GM19452 (cell line): ENCODE measurements at regions not wholly inside any gene's neighbourhood (a gene's known extent, or its start where the extent isn't known, plus 50 kb on each side); places are given as distances from the start of the nearest gene placed in this dataset.
A peak's percentile ranks its signal among the peaks of the same experiment; 100 is the strongest.

Experiments used
- ATAC-seq: cut with Tn5 transposase; IDR thresholded peaks from one replicate; pipeline ENCODE4 v1.9.1; 2021; ENCODE audit not compliant: unreplicated experiment

- ATAC-seq = no peak
Observed at GRCh38 chr12:77630790-77631445, 199.8 kb upstream of the NAV3 start.

DNA sequence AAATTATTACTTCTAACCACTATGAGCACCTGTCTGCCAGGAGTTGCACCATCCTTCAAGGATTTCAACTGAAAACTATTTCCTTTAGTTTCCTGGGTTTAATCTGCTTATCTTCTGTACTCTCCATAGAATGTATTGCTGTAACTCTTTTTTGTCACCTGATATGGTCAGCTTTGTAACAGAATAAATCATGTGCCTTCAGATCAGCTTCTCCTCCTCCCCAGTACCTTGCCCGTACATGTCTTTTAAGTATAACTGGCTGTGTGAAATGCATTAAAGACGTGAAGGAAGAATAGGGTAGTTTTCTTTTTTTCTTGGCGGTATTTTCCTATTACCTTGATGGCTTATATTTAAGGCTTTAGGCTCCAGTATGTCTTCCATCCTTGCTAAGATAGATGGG is 200.3 kb upstream of the NAV3 start:
- ATAC-seq = no peak

- no peak for ATAC-seq
Observed at GRCh38 chr12:77629141-77629540, 201.6 kb upstream of the NAV3 start.

- ATAC-seq = no peak
Observed at GRCh38 chr12:77625441-77625840, 205.3 kb upstream of the NAV3 start.

- ATAC-seq = no peak
Observed at GRCh38 chr12:77619425-77619824, 211.3 kb upstream of the NAV3 start.

- ATAC-seq = no peak
Observed at GRCh38 chr12:77617818-77618217, 212.9 kb upstream of the NAV3 start.

DNA sequence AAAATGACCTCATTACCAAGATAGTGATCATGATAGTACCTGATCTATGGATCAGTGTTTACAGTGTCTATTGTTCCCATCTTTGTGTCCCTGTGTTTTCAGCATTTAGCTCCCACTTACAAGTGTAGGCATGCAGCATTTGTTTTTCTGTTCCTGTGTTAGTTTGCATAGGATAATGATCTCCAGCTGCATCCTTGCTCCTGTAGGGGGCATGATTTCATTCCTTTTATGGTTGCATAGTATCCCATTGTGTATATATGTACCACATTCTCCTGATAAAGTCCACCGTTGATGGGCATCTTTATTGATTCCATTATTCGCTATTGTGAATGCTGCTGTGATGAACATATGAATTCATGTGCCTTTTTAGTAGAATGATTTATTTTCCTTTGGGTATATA is 215.4 kb upstream of the NAV3 start:
- ATAC-seq = no peak

- no peak for ATAC-seq
Observed at GRCh38 chr12:77613411-77613810, 217.3 kb upstream of the NAV3 start.

GRCh38 chr12:77610446-77610845 is 220.2 kb upstream of the NAV3 start:
- ATAC-seq = no peak

DNA sequence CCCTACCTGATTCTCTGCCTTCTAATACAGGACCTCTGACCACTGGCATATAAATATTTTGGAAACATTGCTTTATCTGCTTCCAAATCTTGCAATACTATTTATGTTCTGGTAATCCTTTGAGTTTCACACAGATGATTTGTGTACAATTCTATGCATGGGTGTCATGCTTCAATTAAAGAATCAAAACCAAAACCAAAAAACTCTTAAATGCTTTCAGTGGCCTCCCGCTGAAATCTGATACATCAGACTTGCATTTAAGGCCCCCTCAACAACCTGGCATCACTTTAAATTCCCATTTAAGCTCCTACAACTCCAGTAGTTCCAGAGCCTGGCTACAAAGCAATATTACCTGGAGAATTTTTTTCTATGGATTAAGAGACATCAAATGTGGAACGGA is 221.7 kb upstream of the NAV3 start:
- ATAC-seq = no peak

DNA sequence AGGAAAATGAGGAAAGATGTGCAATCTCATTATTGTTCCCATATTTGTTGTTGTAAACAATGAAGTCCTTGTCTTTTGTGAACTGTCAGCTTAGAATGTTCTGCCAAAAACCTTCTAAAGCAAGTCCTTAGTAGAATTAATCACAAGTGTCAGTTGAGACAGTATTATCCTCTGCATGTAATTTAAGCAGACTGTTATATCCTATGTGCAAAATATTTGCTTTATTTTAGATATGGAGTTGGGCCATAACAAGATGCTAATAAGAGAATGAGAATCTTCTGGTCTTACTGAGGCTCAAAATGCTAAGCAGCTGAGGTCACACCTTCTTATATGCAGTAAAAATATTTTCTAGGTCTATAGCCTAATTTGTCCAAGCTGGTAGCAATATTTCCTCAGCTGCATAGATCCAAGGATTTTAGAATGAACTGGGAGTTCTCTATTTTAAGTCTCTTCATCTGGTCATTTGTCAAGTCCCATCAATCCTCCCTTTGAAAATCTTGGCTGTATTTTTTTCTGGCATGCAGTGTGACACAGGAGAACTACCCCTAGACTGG is 222.3 kb upstream of the NAV3 start:
- ATAC-seq = no peak

GRCh38 chr12:77606348-77606747 is 224.3 kb upstream of the NAV3 start:
- ATAC-seq = peak; percentile 54

- no peak for ATAC-seq
Observed at GRCh38 chr12:77603946-77604345, 226.7 kb upstream of the NAV3 start.

DNA sequence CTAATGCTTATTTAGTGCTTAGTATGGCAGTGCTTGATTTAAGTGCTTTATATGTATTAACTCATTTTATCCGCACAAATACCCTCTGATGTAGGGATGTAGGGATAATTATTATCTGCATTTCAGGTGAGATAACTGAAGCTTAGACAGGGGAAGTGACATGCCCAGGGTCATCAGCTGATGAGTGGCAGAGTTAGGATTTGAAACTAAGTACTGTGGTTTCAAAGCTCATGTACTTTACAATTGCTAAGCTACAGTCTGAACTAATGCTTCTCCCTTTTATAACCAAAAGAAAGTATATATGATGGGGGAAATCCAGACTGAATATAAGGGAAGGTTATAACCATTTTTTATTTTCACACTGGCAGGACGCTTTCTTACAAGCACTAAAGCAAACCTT is 229.6 kb upstream of the NAV3 start:
- peak; percentile 45 for ATAC-seq

DNA sequence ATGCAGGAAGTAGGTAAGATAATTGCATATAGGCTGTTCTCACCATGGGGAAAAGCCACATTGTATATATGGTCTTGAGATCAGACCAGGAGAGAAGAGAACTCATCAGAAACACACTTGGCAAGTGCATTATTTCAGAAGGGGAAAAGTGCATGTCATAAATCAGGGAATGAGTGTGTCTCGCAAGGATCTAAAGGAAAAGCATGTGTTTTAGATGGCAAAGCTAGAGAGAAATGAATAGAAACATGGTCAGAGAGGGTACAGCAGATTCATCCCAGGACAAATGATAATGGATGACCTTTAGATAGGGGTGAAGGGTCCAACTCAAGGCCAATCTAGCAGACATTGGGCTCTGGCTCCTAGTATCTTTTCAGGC is 230.2 kb upstream of the NAV3 start:
- no peak for ATAC-seq

DNA sequence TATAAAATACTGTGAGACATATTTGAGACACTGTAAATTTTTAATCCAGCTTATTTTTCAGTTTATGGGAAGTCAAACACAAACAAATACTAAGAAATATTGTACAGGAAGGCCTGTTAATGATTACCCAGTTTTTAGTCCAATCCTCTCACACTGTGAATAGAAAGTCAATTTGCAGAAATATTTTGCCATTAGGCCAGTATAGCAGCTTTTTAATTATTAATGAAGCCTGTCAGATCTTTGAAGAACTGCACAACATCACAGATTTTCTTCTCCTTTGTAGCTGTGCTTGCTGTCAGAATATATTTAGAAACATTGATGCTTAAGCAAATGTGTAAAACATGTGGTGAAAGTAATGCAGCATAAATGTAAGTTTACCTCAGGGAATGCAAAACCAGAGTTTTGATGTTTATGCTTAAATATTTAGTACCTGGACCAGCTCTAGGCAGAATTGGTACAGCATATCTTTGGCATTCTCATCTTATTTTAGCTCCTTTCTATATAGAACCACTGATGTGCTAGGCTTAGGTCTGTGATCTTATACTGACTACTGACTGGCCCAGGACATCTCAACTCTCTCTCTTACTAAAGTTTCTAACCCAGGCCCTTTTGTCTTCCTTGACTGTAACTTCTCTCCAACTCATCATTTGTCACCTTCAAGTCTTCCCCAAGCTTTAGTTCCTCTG is 230.8 kb upstream of the NAV3 start:
- peak; percentile 84 for ATAC-seq

DNA sequence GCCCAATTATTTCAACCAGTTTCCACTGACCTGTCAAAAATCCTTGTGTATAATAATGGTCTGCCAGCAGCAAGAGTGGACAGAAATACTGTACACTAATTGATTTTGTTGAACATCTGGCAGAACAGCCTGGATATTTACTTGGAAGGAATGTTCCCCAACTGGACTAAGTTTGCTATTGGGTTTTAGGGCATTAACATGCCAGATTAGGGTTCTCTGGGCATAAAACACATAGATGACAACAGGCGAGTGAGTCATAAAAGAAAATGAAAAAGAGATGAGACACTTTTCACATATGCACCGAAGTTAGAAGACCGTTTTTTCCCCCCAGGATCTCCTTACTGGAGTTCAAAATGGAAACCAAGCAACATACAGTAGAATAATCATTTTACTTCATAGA is 236.3 kb upstream of the NAV3 start:
- no peak for ATAC-seq

DNA sequence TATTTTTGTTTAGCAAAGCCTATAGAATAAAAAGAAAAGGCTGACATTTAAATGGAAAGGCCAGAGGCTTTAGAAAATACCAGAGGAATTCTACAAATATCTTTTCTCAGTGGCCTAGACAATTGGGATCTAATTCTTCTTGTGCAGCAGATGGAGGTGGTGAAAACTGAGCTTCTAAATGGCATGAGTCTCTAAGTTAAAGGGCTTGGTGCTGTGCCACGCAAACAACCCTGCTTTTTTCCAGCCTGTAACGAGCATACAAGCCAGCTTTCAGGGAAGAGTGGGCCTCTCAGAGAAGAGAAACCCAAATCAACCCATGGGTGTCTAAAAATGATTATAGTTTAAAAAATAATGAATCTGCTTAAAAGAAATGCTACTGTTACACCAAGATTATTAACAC is 237.9 kb upstream of the NAV3 start:
- no peak for ATAC-seq

GRCh38 chr12:77591959-77592743 is 238.5 kb upstream of the NAV3 start:
- ATAC-seq = no peak

DNA sequence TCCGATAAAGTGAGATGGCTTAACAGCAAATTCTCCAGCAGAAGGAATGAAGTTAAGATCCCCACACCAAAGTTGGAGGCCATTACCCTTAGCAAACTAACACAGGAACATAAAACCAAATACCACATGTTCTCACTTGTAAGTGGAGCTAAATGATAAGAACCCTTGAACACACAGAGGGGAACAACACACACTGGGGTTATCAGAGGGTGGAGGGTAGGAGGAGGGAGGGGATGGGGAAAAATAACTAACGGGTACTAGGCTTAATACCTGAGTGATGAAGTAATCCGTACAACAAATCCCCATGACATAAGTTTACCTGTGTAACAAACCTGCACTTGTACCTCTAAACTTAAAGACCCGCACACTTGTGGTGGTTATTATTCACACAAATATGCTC is 240.4 kb upstream of the NAV3 start:
- ATAC-seq = no peak

DNA sequence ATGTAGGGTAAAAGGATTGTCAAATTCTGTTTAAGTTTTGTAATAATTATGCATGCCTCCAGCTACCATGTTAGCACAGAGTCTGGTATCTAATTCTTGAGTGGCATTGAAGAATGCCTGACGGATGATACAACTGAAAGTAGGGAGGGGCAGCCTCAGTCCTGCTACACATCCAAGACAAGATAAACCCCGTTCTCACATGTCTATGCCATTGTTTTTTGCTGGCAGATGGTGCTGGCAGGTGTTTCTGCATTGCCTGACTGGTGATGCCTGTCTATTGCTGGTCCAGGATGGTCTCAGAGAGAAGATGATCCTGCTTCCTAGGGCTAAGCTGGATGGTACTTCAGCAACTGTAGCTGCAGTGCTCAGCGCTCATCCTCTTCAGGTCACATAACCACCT is 245.8 kb upstream of the NAV3 start:
- ATAC-seq = no peak
